HUES64 (cell line): ENCODE measurements at regions not wholly inside any gene's neighbourhood (a gene's known extent, or its start where the extent isn't known, plus 50 kb on each side); places are given as distances from the start of the nearest gene placed in this dataset.

Experiments
- H3K27ac ChIP-seq: 2 replicates; pipeline ENCODE4 v1.7.0; 2013; ENCODE audit warnings: low read depth, low read length, inconsistent platforms
- H3K27me3 ChIP-seq: 2 replicates; pipeline ENCODE4 v1.6.1; 2013; ENCODE audit warnings: mild to moderate bottlenecking, low read length; ENCODE audit not compliant: insufficient read depth
- H3K36me3 ChIP-seq: 2 replicates; pipeline ENCODE4 v1.6.1; 2013; ENCODE audit warnings: mild to moderate bottlenecking, low read length; ENCODE audit not compliant: insufficient read depth
- H3K4me1 ChIP-seq: 2 replicates; pipeline ENCODE4 v1.6.1; 2013; ENCODE audit warnings: mild to moderate bottlenecking, low read length, moderate library complexity; ENCODE audit not compliant: insufficient read depth
- H3K4me3 ChIP-seq: 2 replicates; pipeline ENCODE4 v1.5.1; 2013; ENCODE audit warnings: mild to moderate bottlenecking, low read length, moderate library complexity
- H3K9ac ChIP-seq: 2 replicates; pipeline ENCODE4 v1.6.1; 2013; ENCODE audit warnings: mild to moderate bottlenecking, low read depth, low read length
- H3K9me3 ChIP-seq: 2 replicates; pipeline ENCODE4 v1.6.1; 2013; ENCODE audit warnings: low read depth, low read length; ENCODE audit not compliant: insufficient read depth
- WGBS: fragments of 150-250, 120-280 bp; methylation state at CpG from one replicate; pipeline ENCODE4 v1.1.7; 2013; ENCODE audit warnings: missing lambda C conversion rate; 5-methylcytosine and 5-hydroxymethylcytosine counted together

DNA sequence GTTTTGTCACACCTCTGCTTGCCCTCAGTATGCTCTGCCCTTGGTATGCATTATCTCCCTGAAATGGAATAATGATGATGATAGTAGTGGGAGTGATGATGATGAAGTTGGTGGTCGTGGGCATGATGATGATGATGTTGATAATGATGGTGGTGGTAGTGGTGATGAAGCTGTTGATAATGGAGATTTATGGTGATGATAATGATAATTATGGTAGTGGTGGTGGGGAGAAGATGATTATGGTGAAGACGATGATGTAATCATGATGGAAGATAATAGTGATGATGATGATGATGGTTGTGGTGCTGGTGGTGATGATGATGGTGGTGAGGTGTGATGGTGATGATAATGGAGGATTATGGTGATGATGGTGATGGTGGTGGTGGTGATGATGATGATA is 390.1 kb upstream of the EEF2KMT start:
- no peak overlapping the region for H3K4me3 ChIP-seq
- H3K9ac ChIP-seq: no peak overlapping the region
- no peak overlapping the region for H3K27ac ChIP-seq
- no peaks in the 10 kb centered on the region for H3K4me1 ChIP-seq
- WGBS: 93% methylated on average over 2 of the region's 2 CpGs
- H3K36me3 ChIP-seq: no peaks in the 10 kb centered on the region
- no peaks in the 10 kb centered on the region for H3K9me3 ChIP-seq
- H3K27me3 ChIP-seq: no peaks in the 10 kb centered on the region

DNA sequence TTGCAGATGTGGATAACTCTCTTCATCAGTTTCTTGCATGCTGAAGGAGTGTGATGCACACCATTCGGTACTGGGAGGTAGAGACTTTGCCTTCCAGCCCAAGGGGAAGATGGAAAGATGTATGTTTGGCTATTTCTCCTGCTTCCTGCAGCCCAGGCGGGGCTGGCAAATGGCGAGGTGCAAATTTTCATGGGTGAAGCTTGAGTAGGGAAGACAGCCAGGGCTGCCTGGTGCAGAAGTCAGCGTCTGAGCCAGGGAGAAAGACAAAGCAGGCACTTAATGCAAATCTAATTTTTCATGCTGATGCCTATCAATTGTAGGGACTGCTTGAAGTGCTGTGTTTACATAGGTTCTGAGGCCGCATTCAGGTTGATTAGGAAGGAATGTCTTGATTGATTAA is 384.7 kb upstream of the EEF2KMT start:
- Histone ChIP-seq H3K27me3 (no peaks in the 10 kb centered on the region), H3K27ac (no peak overlapping the region), H3K4me3 (no peak overlapping the region), H3K9ac (no peak overlapping the region), H3K4me1 (peaks cover 8% of the 10 kb centered on the region), H3K36me3 (no peaks in the 10 kb centered on the region), H3K9me3 (no peaks in the 10 kb centered on the region)
- WGBS: 77% methylated on average over 5 of the region's 5 CpGs

DNA sequence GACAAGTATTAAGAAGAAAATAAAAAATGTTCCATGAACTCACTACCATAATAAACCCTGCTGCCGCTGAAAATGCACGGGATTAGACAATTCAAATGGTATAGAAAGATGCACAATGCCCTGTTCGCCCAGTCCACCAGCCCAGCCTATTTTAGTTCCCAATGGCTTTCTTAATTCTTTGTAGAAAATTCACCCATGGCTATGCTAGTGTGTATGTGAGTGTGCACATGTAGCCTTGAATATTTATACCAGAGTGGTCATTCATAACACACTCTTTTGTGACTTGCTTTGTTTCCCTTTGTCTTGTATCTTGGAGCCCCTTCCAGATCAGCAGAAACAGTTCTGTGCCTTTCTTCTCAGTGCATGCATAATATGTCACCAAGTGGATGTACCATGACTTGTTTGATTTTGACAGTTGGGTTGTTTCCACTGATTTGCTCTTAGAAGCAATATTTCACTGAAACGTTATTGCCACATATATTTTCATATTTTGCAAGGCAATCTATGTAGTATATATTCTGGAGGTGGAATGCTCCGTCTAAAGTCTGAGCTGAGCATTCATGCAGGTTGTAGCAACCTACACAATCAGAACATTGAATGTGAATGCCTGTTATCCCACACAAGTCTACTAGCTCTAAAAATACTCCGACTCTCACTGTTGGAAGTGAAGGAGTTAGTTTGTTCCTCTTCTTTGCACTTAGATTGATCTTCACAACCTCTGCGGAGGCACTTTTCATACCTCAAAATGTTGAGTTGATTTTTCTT is 383.0 kb upstream of the EEF2KMT start:
- Histone ChIP-seq H3K36me3 (no peaks in the 10 kb centered on the region), H3K27ac (no peak overlapping the region), H3K9ac (no peak overlapping the region), H3K4me1 (peaks cover 8% of the 10 kb centered on the region), H3K4me3 (no peak overlapping the region), H3K9me3 (no peaks in the 10 kb centered on the region), H3K27me3 (no peaks in the 10 kb centered on the region)
- 64% methylated on average over 4 of the region's 7 CpGs for WGBS

DNA sequence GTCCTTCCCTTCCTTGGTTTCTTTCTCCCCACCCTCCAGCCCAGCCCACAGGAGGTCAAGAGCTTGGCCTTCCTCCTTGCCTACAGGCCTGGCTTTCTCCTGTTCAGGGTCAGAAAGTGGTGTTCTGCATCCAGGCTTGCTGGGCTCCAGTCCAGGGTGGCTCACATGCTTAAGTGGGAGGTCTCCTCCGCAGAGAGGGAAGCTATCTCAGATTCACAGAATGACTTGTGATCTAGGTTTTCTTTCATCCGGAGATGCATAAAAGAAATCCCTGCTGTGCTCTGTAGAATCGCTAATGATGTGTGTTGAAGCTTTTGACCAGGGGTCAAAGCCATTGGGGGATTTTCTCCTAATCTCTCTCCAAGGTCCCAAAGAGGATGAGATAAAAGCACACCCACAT is 382.3 kb upstream of the EEF2KMT start:
- H3K4me1 ChIP-seq: peaks cover 8% of the 10 kb centered on the region
- no peaks in the 10 kb centered on the region for H3K9me3 ChIP-seq
- WGBS: 2% methylated on average over 3 of the region's 3 CpGs
- H3K9ac ChIP-seq: no peak overlapping the region
- H3K27me3 ChIP-seq: no peaks in the 10 kb centered on the region
- H3K36me3 ChIP-seq: no peaks in the 10 kb centered on the region
- H3K27ac ChIP-seq: no peak overlapping the region
- no peak overlapping the region for H3K4me3 ChIP-seq

DNA sequence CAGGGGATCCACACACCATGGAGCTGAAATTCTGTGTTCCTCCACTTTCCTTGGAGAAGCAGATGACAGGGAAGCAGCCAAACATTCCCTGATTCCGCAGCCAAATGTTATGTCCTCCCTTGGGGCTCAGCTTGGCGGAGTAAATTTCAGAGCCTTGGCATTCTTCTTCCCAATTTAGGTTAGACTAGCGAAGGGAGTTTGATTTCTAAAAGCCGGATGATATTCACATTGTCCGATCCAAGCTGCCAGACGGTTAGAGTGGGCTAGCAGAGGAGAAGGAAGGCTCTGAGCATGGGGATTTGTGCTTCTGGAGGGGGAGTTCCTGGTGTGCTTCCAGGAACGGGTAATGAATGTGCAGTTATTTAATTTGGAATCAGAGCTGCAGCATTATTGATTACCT is 380.4 kb upstream of the EEF2KMT start:
- H3K27me3 ChIP-seq: no peaks in the 10 kb centered on the region
- no peaks in the 10 kb centered on the region for H3K36me3 ChIP-seq
- peaks cover 8% of the 10 kb centered on the region for H3K4me1 ChIP-seq
- H3K4me3 ChIP-seq: no peak overlapping the region
- no peak overlapping the region for H3K9ac ChIP-seq
- no peaks in the 10 kb centered on the region for H3K9me3 ChIP-seq
- WGBS: 88% methylated on average over 7 of the region's 7 CpGs
- H3K27ac ChIP-seq: no peak overlapping the region

DNA sequence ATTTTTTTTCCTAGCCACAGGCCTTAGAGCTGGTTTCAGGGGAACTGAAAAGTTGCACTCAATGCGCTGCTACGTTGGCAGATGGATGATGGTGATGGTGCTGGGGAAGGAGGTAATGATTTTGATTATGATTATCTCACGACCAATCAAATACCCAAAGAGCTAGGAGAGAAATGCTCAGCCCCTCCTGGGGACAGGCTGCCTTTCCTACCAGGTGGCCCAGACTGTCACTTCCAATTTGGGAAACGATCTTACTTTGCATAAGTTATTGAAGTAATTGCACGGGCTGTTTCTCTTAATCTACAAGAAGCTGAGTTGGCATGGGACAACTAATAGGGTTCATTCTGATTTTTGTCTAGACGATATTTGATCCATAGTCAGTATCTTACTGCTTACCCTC is 379.7 kb upstream of the EEF2KMT start:
- Histone ChIP-seq H3K36me3 (no peaks in the 10 kb centered on the region), H3K27me3 (no peaks in the 10 kb centered on the region)
- 89% methylated on average over 5 of the region's 6 CpGs for WGBS

DNA sequence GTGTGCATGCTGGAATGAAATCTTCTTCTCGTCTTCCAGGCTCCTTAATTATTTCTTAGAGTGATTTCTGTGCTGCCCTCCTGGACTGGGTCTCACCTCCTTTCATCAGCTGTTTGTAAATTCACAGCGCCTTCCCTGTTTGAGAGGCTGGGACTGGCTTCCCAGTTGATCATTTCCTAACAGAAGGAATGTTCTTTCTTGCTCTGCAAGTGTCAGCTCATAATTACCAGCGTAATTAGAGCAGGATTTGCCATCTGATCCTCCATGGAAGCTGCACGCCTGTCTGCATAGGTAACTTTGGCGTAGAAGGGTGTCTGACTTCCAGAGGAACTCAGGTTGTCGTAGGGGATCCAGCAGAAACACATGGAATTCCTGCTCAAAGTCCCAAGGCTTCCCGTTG is 375.0 kb upstream of the EEF2KMT start:
- 0 out of 2 replicates have a peak, but pooled peaks cover under 1% of the 10 kb centered on the region for H3K4me1 ChIP-seq
- WGBS: 91% methylated on average over 7 of the region's 7 CpGs

More for the DNA sequence above, 379.7 kb upstream of the EEF2KMT start:
- peaks cover 8% of the 10 kb centered on the region for H3K4me1 ChIP-seq
- H3K27ac ChIP-seq: no peak overlapping the region
- no peaks in the 10 kb centered on the region for H3K9me3 ChIP-seq
- no peak overlapping the region for H3K9ac ChIP-seq
- no peak overlapping the region for H3K4me3 ChIP-seq

DNA sequence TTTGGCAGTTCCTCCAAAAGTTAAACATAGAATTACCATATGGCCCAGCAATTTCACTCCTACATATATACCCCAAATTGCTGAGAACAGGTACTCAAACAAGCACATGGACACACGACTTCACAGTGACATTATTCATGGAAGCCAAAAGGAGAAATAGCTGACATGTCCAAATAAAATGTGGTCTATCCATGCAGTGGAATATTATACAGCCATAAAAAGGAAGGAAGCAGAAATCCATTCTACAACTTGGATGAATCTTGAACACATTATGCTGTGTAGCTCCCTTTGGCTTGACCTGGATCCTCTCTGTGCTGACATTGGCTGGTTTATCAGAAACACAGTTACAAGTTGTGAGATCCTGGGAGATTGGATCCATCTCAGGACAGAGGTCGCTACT is 370.9 kb upstream of the EEF2KMT start:
- Histone ChIP-seq H3K9ac (no peak overlapping the region), H3K27me3 (no peaks in the 10 kb centered on the region), H3K36me3 (no peaks in the 10 kb centered on the region), H3K27ac (no peak overlapping the region), H3K9me3 (no peaks in the 10 kb centered on the region), H3K4me3 (no peak overlapping the region), H3K4me1 (no peaks in the 10 kb centered on the region)
- 83% methylated on average over 2 of the region's 2 CpGs for WGBS

More for the DNA sequence above, 375.0 kb upstream of the EEF2KMT start:
- no peaks in the 10 kb centered on the region for H3K36me3 ChIP-seq
- no peak overlapping the region for H3K4me3 ChIP-seq
- no peak overlapping the region for H3K27ac ChIP-seq
- H3K9me3 ChIP-seq: no peaks in the 10 kb centered on the region
- H3K9ac ChIP-seq: no peak overlapping the region
- no peaks in the 10 kb centered on the region for H3K27me3 ChIP-seq

DNA sequence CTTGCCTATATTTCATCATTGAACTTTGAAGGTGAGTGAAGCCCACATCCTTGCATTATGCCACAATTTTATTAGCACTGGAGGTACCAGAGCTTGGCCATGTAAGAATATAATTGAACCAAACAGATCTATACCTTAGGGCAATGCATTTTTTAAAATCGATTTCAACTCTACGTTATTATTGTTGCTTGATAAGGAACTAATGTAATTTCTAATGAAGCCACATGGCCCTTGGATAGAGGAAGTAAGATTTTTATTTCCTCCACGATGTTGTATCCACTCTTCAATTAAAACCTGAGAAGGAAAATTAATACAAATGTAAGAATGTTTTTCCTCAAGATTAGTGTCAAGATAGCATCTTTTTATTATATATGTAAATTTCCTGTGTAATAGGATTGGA is 370.0 kb upstream of the EEF2KMT start:
- no peaks in the 10 kb centered on the region for H3K9me3 ChIP-seq
- no peak overlapping the region for H3K27ac ChIP-seq
- 93% methylated on average over 2 of the region's 3 CpGs for WGBS
- no peaks in the 10 kb centered on the region for H3K27me3 ChIP-seq
- H3K4me3 ChIP-seq: no peak overlapping the region
- H3K9ac ChIP-seq: no peak overlapping the region
- no peaks in the 10 kb centered on the region for H3K4me1 ChIP-seq
- no peaks in the 10 kb centered on the region for H3K36me3 ChIP-seq

DNA sequence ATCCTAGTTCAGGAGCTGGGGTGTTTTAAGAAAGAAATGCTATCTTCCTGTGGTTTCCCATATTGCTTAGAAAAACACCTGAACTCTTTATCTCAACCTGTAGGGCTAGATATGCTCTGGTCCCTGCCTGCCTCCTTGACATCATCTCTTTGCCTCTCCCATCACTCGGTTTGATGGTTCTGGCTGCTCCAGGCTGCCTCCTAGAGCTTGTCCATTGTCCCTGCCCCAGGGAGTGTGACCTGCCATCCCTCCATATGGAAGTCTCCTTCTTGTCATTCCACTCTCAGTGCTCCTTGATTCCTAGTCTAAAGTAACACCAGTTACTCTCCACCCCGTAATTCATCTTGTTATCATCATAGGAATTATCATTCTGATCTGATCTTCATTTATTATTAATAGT is 369.0 kb upstream of the EEF2KMT start:
- no peak overlapping the region for H3K9ac ChIP-seq
- H3K27ac ChIP-seq: no peak overlapping the region
- no peaks in the 10 kb centered on the region for H3K36me3 ChIP-seq
- WGBS: 46% methylated on average over 2 of the region's 2 CpGs
- no peaks in the 10 kb centered on the region for H3K4me1 ChIP-seq
- no peaks in the 10 kb centered on the region for H3K27me3 ChIP-seq
- no peak overlapping the region for H3K4me3 ChIP-seq
- H3K9me3 ChIP-seq: no peaks in the 10 kb centered on the region

DNA sequence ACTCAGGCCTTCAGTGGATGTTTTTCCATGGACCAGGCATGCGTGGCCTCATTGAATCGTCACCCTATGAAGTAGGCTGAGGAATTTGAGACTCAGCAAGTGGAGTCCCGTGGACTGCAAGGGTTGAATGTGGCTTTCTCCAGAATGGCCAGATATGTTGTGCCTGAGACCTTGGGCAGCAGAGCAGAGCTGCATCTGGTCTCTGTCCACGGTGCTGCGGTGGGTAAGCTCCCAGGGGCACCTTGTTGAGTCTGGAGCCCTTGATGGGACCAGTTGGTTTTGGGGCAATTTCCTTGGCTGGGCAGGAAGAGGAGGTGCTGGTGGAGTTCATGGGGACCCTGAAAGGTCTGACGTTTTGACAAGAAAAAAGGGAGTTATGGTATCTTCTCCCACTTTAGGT is 368.1 kb upstream of the EEF2KMT start:
- WGBS: 91% methylated on average over 6 of the region's 6 CpGs
- H3K9me3 ChIP-seq: no peaks in the 10 kb centered on the region
- no peak overlapping the region for H3K27ac ChIP-seq

DNA sequence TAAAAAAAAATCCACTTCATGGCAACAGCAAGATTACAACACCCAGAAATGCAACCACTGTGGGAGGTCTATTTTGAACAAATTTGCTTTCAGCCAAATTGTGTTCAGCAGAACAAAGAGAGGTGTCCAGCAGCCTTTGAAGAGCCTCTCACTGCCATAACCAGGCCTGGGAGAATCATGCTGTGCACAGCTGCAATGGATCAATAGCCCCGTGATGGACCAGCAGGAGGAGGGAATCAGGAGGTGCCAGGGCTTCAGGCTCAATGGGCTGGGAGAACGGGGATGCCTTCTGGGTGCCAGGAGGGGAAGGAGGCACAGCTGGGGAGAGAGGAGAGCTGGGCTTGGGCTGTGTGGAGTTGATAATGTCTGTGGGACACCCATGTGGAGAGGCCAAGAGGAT is 366.2 kb upstream of the EEF2KMT start:
- Histone ChIP-seq H3K9me3 (no peaks in the 10 kb centered on the region), H3K4me1 (peaks cover 10% of the 10 kb centered on the region; the same call in 1 of the 2 replicates), H3K9ac (no peak overlapping the region), H3K27me3 (no peaks in the 10 kb centered on the region), H3K27ac (no peak overlapping the region), H3K36me3 (no peaks in the 10 kb centered on the region), H3K4me3 (no peak overlapping the region)
- WGBS: 58% methylated on average over 2 of the region's 2 CpGs

More for the DNA sequence above, 368.1 kb upstream of the EEF2KMT start:
- Histone ChIP-seq H3K4me1 (peaks cover 7% of the 10 kb centered on the region; the same call in 1 of the 2 replicates), H3K4me3 (no peak overlapping the region), H3K9ac (no peak overlapping the region), H3K36me3 (no peaks in the 10 kb centered on the region), H3K27me3 (no peaks in the 10 kb centered on the region)
